WERI-Rb-1 (cell line): ENCODE measurements at regions not wholly inside any gene's neighbourhood (a gene's known extent, or its start where the extent isn't known, plus 50 kb on each side); places are given as distances from the start of the nearest gene placed in this dataset.

Source experiments
- DNase-seq: peaks from one replicate; pipeline ENCODE4 v3.0.0-alpha.2; 2020
- H3K27ac ChIP-seq: fragments of 250-450 bp; sonication (Bioruptor Pico); 2 replicates; pipeline ENCODE4 v1.5.1; 2020; ENCODE audit warnings: mild to moderate bottlenecking, moderate library complexity
- H3K27me3 ChIP-seq: fragments of 250-450 bp; sonication (Bioruptor Pico); 2 replicates; pipeline ENCODE4 v1.5.1; 2021; ENCODE audit warnings: mild to moderate bottlenecking, low read depth, moderate library complexity; ENCODE audit not compliant: insufficient read depth, severe bottlenecking
- H3K36me3 ChIP-seq: fragments of 250-450 bp; sonication (Bioruptor Pico); 2 replicates; pipeline ENCODE4 v1.5.1; 2020; ENCODE audit warnings: mild to moderate bottlenecking, moderate library complexity
- H3K4me3 ChIP-seq: 2 replicates; pipeline ENCODE4 v1.5.1; 2011; ENCODE audit warnings: low read depth, mild to moderate bottlenecking, control low read depth, low read length
- H3K9me3 ChIP-seq: fragments of 250-450 bp; sonication (Bioruptor Pico); 2 replicates; pipeline ENCODE4 v1.5.1; 2021; ENCODE audit warnings: mild to moderate bottlenecking, moderate library complexity; ENCODE audit not compliant: severe bottlenecking
- TF ChIP-seq, protein P1 (sequence below): IDR thresholded peaks from 2 replicates; pipeline ENCODE4 v1.5.1; 2011; ENCODE audit warnings: low read depth, mild to moderate bottlenecking, control low read depth, inconsistent platforms, low read length

DNA sequence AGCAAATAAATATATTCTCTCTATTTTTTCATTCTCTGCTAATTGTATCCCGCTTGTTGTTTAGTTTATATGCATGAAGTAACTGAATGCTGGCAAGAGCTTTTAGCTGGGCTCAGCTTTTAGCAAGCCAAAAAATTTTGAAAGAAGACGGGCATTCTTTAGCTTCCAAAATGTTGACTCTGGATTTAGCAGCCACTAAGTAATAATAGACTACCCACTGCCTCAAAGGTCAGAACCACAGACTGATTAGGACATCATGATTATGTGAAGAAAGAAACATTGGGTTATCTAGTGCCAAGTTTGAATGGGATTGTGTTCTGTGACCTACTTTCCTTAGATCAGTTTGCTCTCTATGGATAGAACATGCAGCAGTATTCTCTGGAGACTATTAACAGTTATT is 80.3 kb upstream of the DPH5 start:
- Histone ChIP-seq H3K4me3 (no peak overlapping the region), H3K9me3 (no peaks in the 10 kb centered on the region), H3K27me3 (no peaks in the 10 kb centered on the region), H3K27ac (no peak overlapping the region), H3K36me3 (no peaks in the 10 kb centered on the region)
- no peak for DNase-seq
- TF ChIP-seq, protein P1, sequence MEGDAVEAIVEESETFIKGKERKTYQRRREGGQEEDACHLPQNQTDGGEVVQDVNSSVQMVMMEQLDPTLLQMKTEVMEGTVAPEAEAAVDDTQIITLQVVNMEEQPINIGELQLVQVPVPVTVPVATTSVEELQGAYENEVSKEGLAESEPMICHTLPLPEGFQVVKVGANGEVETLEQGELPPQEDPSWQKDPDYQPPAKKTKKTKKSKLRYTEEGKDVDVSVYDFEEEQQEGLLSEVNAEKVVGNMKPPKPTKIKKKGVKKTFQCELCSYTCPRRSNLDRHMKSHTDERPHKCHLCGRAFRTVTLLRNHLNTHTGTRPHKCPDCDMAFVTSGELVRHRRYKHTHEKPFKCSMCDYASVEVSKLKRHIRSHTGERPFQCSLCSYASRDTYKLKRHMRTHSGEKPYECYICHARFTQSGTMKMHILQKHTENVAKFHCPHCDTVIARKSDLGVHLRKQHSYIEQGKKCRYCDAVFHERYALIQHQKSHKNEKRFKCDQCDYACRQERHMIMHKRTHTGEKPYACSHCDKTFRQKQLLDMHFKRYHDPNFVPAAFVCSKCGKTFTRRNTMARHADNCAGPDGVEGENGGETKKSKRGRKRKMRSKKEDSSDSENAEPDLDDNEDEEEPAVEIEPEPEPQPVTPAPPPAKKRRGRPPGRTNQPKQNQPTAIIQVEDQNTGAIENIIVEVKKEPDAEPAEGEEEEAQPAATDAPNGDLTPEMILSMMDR, result no peak

DNA sequence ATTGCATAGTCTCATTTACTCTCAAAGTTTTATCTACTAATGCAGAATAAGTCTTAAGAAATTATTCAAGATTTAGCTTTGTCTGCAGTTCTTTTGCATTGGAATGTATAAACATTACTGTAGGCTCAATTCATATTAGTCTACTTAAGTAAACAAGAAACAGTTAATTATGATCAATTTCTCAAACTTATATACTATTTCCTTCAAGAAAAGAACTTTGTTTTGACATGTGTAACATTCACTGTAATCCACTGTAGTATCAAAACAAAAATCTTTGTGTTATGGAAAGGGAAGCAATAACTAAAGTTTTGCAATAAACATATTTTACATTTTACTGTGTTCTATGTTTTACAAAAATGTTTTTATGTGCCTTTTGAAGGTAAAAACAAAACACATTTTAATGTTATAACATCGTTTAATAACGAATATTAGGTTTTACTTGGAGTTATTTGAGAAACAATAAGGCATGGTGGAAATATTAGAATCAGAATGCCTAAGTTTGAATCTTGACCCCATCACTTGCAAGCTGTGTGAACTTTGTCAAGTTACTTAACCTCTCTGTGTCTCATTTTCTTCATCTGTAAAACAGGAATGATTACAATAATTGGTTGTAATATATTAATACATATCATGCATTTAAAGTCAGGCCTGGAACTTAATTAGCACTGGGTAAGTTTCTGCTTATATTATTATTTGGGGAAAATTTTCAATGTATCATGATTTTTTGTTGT is 77.0 kb upstream of the DPH5 start:
- H3K27me3 ChIP-seq, result no peaks in the 10 kb centered on the region
- no peak overlapping the region for H3K27ac ChIP-seq
- no peak overlapping the region for H3K4me3 ChIP-seq
- TF ChIP-seq, protein P1, result no peak
- DNase-seq, result no peak
- no peaks in the 10 kb centered on the region for H3K9me3 ChIP-seq
- H3K36me3 ChIP-seq, result no peaks in the 10 kb centered on the region

DNA sequence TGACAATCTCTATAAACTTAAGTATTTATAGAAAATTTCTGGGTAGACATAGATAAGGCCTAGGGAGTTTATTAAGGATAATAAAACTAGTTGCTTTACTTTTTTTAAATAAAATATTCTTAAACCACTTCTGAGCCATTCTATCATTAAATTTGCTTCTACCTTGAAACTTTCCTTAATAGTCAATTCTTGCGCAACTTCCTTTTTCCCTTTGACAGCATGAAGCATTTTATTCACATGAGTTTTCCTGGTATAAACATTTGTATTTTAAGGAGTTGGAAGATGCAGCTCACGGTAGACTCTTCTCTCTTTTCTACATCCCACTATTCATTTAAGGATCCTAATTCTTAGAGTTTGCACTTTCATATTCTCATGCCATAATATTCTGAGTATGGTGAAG is 75.8 kb upstream of the DPH5 start:
- no peaks in the 10 kb centered on the region for H3K36me3 ChIP-seq
- no peaks in the 10 kb centered on the region for H3K27me3 ChIP-seq
- no peak overlapping the region for H3K4me3 ChIP-seq
- TF ChIP-seq, protein P1, result no peak
- H3K27ac ChIP-seq, result no peak overlapping the region
- DNase-seq, result no peak
- no peaks in the 10 kb centered on the region for H3K9me3 ChIP-seq

DNA sequence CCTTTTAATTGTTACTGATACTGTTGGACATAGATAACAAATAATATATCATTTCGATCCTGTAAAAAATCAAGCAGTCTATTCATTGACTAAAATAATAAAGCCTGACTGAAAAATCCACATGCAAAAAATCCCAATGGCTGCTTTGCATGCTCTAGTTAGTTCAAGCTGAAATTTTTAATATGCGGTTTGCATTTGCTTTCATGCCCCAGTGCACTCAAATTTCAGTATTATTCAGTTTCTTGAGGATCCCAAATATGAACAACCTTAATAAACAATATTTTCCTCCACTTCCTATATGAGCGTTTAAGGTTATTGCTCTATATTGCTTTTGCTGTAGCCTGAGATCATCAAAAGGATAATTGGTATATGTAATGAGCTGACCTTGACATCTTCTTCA is 75.1 kb upstream of the DPH5 start:
- H3K27me3 ChIP-seq, result no peaks in the 10 kb centered on the region
- TF ChIP-seq, protein P1, result no peak
- no peaks in the 10 kb centered on the region for H3K9me3 ChIP-seq
- H3K36me3 ChIP-seq, result no peaks in the 10 kb centered on the region
- no peak overlapping the region for H3K4me3 ChIP-seq
- no peak overlapping the region for H3K27ac ChIP-seq
- no peak for DNase-seq

DNA sequence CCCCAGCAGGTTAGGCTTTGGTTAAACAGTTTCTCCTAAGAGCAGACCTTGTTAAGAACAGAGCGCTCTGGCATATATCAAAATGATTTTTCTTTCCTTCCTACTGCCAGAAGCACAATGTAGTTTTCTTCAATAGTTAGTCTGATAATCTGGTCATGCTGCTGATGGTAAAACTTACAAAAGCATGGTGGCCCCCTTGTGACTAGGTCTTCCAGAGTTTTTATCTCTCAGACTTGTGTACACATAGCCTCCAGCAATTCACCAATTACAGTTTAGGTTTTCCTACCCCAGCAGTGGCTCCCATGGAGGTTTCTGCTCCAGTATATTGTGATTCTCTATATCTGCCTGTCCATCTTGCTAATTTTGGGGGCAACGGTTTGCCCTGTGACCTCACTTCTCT is 73.3 kb upstream of the DPH5 start:
- Histone ChIP-seq H3K27ac (no peak overlapping the region), H3K36me3 (no peaks in the 10 kb centered on the region), H3K9me3 (no peaks in the 10 kb centered on the region), H3K27me3 (no peaks in the 10 kb centered on the region), H3K4me3 (no peak overlapping the region)
- TF ChIP-seq, protein P1, result no peak
- DNase-seq, result no peak

DNA sequence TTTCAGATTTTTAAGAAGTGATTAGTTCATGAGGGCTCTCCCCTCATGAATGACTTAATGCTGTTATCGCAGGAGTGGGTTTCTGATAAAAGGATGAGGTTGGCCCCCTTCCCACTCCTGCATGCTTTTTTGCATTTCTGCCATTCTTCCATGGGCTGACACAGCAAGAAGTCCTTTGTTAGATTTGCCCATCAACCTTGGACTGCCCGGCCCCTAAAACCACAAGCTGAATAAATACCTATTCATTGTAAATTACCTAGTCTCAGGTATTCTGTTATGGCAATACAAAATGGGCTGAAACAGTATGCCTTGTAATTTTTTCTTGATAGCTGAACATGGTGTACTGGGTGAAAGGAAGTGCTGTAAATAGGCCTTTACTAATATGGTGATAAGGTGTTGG is 72.7 kb upstream of the DPH5 start:
- Histone ChIP-seq H3K9me3 (no peaks in the 10 kb centered on the region), H3K27me3 (no peaks in the 10 kb centered on the region), H3K36me3 (no peaks in the 10 kb centered on the region), H3K4me3 (no peak overlapping the region), H3K27ac (no peak overlapping the region)
- DNase-seq, result no peak
- TF ChIP-seq, protein P1, result no peak
